Hematopoietic multipotent progenitor cell treated with erythropoietin and hydrocortisone succinate and interleukin-3 and kit ligand, for 4 days (in vitro differentiated cells): ENCODE measurements at regions not wholly inside any gene's neighbourhood (a gene's known extent, or its start where the extent isn't known, plus 50 kb on each side); places are given as distances from the start of the nearest gene placed in this dataset.
"Not testable (repeated sequence)": the region's sequence is repeated elsewhere in the genome, so short reads cannot be mapped to it uniquely, and the experiment has no call there.

Experiments used
- DNase-seq: peaks from one replicate; pipeline ENCODE4 v3.0.0-alpha.2; 2015

DNA sequence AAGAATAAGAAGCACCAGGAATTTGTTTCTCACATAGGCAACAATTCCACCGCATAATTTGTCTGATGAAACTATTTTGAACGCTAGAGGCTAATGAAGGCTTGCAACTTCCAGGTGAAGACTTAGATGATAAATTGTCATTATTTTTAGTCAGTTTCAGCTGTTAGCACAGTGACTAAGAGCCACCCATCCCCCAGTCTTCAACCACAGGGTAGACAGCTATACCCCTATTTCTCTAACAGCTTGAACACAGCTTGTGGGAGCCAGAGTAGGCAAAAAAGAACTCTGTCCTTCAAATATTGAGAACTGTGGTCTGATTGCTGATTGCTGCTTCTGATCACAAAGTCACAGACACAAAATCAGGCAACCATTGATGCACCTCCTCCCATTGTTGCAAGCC lies 1124.8 kb upstream of the PRR20A start:
- no peak for DNase-seq

DNA sequence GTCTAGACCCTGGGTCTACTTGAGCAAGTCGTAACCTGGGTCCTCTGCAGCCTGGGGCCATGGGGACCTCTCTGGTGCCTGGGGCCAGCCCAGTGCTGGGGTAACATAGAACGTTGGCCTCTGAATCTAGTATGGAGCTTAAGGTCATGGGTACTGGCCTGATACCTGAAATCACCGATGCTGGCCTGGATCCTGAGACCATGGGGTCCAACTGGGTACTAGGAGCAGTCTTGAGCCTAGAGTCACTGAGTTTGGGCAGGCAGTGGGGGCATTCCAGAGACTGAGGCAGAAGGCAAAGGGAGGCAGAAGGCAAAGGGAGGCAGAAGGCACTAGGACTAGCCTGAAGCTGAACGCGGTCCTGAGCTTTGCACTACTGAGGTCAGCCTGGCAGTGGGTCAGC lies 1121.1 kb upstream of the PRR20A start:
- no peak for DNase-seq

DNA sequence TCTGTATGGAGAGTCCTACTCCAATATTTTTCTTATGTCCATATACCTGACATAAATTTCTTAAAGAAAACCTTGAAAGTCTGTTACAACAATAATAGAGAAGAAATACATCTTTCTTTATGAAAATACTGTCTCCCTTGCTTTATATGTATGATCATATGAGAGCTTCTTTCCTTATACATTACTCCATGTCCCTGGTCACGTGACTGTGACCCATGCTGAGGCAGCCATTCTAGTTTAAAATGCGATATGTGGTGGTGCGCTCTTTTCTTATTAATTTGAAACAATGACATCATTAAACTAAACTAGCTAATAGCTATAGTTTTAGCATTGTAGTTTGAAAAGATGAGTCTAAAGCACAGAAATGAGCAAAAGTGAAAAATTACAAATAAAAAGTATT lies 1120.3 kb upstream of the PRR20A start:
- DNase-seq = no peak

DNA sequence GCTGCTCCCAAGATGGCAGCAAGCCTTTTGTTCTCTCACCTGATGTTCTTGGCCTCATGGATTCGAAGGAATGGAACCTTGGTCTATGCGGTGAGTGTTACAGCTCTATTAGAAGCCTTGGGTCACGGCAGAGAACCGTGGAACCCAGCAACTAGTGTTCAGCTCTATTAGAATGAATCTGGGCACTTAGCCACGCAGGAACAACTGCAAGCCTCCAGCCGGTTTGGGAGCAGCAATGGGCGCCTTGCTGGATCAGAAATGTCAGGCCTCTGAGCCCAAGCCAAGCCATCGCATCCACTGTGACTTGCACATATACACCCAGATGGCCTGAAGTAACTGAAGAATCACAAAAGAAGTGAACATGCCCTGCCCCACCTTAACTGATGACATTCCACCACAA lies 1100.7 kb upstream of the PRR20A start:
- DNase-seq = no peak

DNA sequence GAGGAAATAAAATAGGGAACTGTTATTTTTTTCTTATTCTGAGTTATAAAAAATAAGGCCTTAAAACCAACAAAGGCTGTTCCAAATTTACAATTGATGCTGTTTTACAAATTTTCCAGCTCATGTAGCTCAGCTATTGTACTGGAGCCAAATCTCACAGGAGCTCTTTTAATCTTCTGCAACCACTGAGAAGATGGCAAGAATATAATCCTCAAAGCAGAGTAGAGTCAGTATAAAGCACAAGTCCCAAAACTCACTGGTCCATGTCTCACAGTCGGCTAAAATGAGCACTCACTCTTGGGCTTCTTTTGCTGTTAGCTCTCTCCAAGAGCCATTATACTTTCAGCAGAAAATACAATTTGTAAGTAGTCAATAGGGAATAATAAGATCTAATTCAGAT lies 1074.4 kb upstream of the PRR20A start:
- DNase-seq = no peak

DNA sequence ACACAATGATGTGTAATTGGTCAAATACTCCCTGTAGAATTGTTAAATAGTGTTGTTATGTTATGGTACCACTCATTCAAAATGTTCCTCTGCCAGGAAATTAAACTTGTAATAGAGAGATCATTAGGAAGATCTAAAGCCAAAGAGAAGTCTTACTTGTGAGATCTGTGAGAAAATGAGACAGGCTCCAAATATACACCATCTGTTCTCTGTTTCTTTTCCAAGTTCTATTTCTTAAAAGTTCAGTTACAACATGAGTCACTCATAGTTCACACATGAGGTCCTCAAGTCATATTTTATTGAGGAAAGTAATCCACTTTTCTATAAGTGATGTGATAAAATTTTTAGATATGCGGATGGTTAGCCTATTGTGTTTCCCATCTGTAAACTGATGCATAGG lies 1038.1 kb upstream of the PRR20A start:
- DNase-seq = no peak

DNA sequence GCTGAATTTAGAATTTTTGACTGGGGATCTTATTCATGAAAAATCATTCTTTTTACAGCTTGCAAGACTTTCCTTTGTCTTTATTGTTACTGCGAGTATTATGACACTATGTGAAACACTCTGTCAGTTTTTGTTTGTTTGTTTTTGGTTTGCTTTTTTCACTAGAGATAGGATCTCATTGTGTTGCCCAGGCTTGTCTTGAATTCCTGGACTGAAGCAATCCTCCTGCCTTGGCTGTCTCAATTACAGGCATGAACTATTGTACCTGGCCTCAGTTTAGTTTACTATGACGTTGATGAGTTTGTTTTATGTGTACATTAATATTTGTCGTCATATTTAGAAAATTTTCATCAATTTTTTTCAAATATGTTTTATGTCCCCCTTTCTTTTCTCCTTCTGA lies 1030.0 kb upstream of the PRR20A start:
- no peak for DNase-seq

DNA sequence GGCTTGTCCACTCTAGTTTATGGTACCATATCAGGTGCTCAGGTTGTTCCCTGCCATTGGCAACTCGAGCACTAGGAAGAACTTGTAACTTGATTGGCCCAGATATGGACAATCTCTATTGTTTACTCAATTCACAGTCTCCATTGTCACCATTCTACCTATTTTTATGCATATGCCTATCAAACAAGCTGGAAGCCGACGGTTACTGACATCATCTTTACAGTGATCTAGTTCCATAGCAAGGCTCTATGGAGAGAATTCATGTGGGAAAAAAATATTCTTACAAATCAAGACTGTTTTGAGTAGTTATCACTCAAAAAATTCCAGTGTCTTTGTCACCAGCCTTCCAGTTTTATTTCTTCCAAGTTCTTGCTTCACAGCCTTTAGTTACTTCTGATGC lies 1006.2 kb upstream of the PRR20A start:
- no peak for DNase-seq

DNA sequence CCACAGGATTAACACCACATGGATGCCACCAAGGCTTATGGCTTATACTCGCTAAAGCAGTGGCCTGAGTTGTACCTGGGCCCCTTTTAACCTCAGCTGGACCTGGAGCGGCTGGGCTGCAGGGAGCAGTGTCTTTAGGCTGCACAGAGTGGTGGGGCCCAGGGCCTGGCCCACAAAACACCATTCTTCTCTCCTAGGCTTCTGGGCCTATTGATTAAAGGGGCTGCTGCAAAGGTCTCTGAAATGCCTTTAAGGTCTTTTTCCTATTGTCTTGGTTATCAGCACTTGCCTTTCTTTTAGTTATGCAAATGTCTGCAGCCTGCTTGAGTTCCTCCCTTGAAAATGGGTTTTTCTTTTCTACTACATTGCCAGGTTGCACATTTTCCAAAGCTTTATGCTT lies 973.9 kb upstream of the PRR20A start:
- DNase-seq = no peak

DNA sequence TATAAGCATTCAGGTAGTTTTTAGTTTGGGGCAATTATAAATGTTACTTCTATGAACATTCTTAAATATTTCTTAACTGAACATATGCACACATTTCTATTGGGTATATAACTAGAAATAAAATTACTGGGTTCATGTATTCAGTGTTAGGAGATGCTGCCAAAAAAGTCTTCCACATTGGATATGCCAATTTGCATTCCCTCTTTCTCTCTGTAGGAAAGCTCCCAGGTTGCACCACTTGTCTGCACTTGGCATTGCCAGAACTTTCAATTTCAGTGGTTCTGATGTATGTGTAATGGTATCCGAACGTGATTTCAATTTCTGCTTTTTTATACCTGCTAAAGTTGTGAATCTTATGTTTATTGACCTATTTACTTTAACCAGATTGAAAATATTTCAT lies 972.1 kb upstream of the PRR20A start:
- no peak for DNase-seq

DNA sequence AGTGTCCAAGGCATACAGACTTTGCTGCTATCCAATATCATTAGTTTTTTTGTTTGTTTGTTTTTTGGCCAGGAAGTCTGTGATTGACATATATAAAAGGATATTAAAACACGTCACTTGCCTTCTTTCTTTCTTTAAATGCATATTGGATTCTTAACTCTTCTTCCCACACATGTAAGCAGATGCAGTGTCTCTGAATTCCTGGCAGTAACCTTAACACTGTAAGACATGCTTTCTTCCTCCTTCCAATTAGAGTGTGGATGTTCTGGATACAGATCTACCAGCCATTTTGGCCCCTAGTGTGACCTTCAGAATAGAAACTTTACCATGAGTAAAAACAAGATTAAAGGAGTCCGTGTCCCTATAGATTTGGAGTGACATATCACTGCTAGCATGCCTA lies 967.4 kb upstream of the PRR20A start:
- no peak for DNase-seq

DNA sequence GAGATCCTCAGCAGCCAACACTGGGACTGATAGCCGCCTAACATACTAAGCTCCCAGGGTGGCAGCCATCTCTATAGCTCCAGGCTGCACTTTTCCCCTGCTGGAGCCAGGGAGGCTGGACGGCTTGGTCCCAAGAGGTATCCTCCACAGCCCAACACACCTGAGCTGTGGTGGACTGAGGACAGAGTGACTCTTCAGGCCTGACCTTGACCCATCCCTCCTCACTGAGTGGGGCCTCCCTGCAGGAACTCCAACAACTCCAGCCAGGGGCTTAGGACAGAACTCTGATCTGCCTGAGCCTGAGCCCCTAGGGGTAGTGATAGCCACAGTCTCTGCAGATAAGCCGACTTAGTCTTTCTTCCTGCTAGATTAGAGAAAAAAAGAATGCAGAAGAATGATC lies 958.1 kb upstream of the PRR20A start:
- no peak for DNase-seq

DNA sequence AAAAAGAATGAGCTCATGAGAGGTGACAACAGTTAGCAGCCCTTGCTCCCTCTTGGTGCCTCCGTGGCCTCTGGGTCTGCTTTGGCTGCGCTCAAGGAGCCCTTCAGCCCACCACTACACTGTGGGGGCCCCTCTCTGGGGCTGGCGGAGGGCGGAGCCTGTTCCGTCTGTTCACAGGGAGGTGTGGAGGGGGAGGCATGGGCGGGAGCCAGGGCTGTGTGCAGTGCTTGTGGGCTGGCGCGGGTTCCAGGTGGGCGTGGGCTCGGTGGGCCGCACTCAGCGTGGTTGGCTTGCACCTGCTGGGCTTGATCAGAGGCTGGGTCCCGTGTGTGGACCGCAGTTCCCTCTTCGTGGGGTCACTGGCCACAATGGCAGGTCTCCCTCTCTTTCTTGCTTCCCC lies 953.4 kb upstream of the PRR20A start:
- no peak for DNase-seq

DNA sequence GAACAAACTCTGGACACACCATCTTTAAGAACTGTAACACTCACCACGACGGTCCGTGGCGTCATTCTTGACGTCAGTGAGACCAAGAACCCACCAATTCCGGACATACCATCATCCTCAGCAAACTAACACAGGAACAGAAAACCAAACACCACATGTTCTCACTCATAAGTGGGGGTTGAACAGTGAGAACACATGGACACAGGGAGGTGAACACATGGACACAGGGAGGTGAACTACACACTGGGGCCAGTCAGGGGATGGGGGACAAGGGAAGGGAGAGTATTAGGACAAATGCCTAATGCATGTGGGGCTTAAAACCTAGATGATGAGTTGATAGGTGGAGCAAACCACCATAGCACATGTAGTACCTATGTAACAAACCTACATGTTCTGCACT lies 952.1 kb upstream of the PRR20A start:
- DNase-seq = not testable (repeated sequence)

DNA sequence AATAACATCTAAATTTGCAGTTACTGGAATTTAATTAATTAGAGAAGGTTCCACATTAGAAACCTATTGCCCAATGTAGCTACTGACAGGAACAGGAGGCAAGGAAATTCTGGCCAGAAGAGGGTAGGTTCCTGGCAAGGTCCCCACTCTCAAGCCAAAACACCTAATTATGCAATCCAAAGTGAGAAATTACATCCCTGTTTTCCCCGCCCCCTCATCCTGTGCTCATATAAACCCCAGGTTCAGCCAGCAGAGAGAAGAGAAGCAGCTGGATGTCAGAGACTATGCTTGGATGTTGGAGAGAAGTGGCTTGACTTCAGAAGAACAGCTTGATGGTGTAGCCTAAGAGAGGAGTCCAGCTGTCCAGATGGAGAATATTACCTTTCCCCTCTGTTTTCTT lies 951.3 kb upstream of the PRR20A start:
- DNase-seq = no peak

DNA sequence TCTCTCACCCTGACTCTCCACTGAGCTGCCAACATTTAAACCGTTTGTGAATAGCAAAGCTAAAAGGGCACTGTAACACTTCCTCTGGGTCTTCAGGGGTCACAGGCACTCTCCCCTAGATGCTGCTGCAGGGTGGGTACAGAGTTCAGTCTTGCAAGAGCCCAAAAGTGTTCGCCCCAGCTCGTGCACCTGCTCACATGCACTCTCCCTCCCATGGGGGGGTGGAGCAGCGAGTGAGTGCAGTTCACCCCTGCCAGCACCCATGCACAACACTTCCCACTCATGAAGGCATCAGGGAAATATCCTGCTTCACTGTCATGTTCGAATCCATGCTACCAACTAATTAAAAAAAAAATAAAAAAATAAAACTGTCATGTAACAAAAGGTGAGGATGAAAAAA lies 950.7 kb upstream of the PRR20A start:
- no peak for DNase-seq

DNA sequence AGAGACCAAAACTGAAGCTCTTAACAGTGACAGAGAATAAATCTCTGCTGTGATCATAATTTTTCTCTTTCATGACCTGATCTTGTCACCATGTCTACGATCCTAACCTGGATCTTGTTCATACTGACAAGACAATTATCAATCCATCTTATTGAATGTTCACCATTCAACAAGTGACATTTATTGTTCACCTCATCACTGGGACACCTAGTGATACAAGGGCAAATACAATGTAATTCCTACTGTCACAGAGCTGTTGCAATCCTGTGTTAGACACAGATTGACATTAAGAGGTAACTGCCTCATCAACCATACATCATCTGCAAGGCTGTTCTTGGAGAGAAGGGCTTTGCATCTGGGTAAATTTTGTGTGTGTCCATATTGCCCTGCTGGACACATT lies 942.4 kb upstream of the PRR20A start:
- DNase-seq = no peak

DNA sequence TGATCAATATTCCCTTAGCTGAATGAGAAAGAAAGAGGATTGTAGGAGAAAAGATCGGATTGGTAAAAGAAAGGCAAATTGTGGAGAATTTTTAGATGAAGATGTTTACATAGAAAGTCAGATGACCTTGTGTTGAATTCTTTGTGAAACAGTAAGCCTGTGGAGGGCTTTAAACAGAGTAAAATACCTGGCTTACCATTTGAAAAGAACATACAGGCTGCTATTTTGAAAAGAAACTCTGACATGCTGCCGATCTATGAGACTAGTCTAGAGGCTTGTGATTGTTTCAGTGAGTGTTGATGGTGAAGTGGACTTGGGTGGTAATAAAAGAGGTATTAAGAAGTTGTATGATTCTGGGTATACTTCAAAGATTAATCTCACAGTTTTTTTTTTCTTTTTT lies 938.9 kb upstream of the PRR20A start:
- DNase-seq = no peak

DNA sequence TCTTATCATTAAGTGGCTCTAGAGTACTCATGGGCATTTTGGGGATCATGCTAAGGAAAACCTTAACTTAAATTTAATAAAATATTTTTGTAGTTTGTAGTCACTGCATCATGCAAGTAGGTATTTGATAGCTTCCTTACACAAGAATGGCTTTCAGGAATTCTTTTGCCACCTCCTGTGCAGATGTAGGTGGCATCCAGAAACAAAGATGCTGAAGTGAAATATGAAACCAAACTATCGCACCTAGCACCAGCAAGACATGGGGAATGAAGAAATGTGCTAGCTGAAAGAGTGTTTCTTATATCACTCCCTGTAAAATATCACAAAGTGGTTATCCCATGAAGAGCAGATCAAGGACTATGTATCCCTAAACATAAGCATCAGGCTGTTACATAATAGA lies 924.5 kb upstream of the PRR20A start:
- DNase-seq = no peak

DNA sequence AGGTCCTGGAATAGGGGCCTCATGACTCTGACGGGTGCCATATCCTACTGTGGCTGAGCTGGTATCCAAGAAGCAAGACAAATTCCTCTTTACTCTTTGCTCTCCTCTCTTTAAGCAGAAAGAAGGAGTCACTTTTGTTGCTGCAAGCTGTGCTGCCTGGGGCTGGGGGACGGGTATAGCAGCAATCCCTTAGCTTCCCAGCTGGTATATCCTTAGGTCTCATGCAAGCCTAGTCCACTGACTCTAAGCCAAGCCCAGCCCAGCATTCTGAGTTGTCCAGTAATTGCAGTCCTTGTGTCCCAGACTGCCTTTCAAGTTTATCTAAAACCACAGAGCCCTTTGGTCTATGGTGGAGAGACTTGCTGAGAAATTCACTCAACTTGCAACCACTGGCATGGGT lies 893.0 kb upstream of the PRR20A start:
- no peak for DNase-seq

DNA sequence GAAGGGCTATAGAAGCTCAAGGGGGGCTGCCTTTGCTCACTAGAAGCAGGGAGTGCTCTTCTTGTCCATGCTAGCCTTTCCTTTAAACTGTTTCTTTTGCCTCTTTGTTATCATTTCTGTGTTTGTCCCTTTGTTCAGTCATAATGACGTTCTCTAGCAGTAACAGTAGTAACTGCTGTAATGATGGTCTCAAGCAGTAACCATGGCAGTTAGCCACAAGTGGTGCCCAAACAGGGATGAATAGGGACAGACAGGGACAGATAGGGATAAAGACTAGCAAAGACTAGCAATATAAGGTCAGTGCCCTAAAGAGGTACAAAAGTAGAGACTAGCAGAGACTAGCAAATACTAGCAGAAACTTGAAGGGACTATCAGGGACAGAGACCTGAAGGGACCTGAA lies 869.0 kb upstream of the PRR20A start:
- no peak for DNase-seq

DNA sequence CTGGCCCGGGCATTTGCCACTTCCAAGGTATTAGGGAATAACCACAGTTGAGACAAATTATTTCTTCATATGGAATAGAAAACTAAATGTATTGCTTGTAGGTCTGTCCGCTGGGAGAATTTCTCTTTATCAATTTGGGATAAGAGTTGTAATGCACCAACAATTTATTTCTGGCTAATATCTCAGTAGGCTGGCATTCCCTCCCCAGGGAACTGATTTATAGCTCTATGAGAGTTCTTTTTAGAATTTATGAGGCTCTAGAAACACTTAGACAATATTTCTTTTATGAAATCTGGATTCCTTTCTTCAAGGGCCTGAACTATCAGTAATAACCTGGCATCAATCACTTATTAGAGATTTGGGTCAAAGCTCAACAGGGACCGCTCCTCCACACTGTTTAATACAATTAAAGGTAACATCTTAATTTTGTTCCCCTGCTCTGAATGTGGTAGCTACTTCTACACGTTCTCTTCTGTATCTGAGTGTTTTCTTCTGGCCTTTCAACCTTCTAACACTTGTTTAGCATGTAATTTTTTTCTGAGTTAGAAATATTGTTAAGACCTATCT lies 857.4 kb upstream of the PRR20A start:
- DNase-seq = no peak

DNA sequence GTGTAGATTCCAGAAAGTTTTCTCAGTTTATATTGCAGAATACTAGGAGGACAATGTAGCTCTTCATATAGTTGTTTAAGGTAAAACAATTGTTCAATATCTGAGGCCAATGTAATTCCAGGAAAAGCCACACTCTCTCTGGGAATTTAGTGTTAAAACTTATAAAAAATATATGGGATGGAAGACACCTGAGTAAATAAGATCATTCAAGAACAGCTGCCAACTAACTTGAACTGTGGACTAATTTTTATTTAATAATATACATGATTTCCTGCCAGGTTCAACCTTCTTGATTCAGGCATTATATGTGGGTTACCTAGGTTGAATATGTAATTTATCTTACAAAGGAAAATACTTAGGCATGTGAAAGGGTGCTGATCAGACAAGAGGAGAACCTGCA lies 841.1 kb upstream of the PRR20A start:
- no peak for DNase-seq

DNA sequence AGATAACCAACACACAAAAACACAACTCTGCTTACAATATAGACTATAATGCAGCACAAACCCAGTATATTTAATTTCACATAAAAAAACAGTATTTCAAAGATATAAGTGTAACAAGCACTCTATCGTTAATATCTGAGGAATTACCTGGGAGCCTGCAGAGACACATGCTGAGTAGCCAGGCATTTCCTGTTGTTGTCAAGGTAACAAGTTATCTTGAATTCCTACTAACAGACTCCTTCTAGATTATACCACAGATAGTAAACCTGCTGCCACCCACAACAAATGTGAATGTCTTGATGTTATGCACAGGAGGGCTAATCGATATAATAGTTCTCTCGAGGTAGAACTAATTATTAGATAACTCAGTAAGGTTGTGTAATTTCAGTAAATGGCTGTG lies 826.0 kb upstream of the PRR20A start:
- no peak for DNase-seq

DNA sequence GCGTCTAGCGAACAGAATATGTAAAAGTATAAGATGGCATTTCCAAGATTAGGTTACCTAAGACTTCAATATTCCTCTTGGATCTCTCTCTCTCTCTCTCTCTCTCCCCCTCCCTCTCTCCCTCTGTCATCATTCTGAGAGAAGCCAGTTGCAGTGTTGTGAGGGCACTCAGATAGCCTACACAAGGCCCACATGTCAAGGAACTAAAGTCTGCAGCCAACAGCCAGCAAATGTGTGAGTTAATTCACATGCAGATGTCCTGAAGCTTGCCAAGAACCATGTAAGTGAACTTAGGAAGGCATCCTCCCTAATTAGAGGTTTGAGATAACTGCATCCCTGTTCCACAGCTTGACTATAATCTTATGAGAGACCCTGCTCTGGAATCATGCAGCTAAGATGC lies 822.9 kb upstream of the PRR20A start:
- no peak for DNase-seq

DNA sequence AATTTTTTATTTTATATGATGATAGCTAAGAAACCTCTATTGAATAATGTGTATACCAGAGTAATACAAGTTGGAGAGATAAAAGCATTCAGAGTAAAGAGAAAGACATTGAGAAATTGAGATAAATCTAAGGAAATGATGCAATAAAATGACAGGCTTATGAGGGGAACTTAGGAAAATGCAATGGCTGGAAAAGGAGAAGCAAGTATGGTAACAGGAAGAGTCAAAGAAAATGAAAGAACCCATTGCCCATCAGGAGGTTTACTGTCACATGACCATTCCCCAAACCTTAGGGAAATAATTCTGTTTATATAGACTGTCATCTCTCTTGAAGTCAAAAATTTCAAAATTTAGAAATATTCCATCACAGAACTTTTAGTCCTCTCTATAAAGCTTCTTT lies 808.0 kb upstream of the PRR20A start:
- DNase-seq = no peak
